ENCODE measurements at regions not wholly inside any gene's neighbourhood (a gene's known extent, or its start where the extent isn't known, plus 50 kb on each side); places are given as distances from the start of the nearest gene placed in this dataset.

- DNase-seq, result no peak
These were observed 53.8 kb upstream of the RANBP3L start for GRCh38 chr5:36355516-36355915.

- no peak for DNase-seq
These were observed 55.2 kb upstream of the RANBP3L start for GRCh38 chr5:36356915-36357314.

GRCh38 chr5:36357391-36357975 is 55.8 kb upstream of the RANBP3L start:
- DNase-seq, result no peak

- no peak for DNase-seq
These were observed 57.6 kb upstream of the RANBP3L start for GRCh38 chr5:36359267-36359666.

- no peak for DNase-seq
These were observed 58.6 kb upstream of the RANBP3L start for GRCh38 chr5:36360307-36360706.

- DNase-seq, result no peak
These were observed 61.4 kb upstream of the RANBP3L start for GRCh38 chr5:36363101-36363500.

- DNase-seq, result peak; percentile 3 to 20
These were observed 62.0 kb upstream of the RANBP3L start for GRCh38 chr5:36363744-36364143.

GRCh38 chr5:36364473-36364872 is 62.8 kb upstream of the RANBP3L start:
- DNase-seq, result no peak

GRCh38 chr5:36365896-36366295 is 64.2 kb upstream of the RANBP3L start:
- no peak for DNase-seq

GRCh38 chr5:36366883-36367282 is 65.2 kb upstream of the RANBP3L start:
- DNase-seq, result no peak

GRCh38 chr5:36367524-36367923 is 65.8 kb upstream of the RANBP3L start:
- DNase-seq, result no peak

GRCh38 chr5:36369219-36369690 is 67.6 kb upstream of the RANBP3L start:
- DNase-seq, result no peak

- no peak for DNase-seq
These were observed 68.4 kb upstream of the RANBP3L start for GRCh38 chr5:36370073-36370472.

GRCh38 chr5:36371366-36371765 is 69.7 kb upstream of the RANBP3L start:
- no peak for DNase-seq

GRCh38 chr5:36373527-36374086 is 71.9 kb upstream of the RANBP3L start:
- peak; percentile 92 to 94 for DNase-seq

GRCh38 chr5:36374266-36374862 is 72.7 kb upstream of the RANBP3L start:
- DNase-seq, result peak in 1 of 2 donors; percentile 15

- no peak for DNase-seq
These were observed 75.5 kb upstream of the RANBP3L start for GRCh38 chr5:36377192-36377591.

- no peak for DNase-seq
These were observed 76.8 kb upstream of the RANBP3L start for GRCh38 chr5:36378551-36378950.

GRCh38 chr5:36382890-36383289 is 81.2 kb upstream of the RANBP3L start:
- DNase-seq, result no peak

GRCh38 chr5:36383942-36384341 is 82.2 kb upstream of the RANBP3L start:
- no peak for DNase-seq

GRCh38 chr5:36384845-36385244 is 83.1 kb upstream of the RANBP3L start:
- no peak for DNase-seq

- DNase-seq, result no peak
These were observed 83.8 kb upstream of the RANBP3L start for GRCh38 chr5:36385495-36385894.

- no peak for DNase-seq
These were observed 86.6 kb upstream of the RANBP3L start for GRCh38 chr5:36388288-36388687.

GRCh38 chr5:36389245-36389644 is 87.5 kb upstream of the RANBP3L start:
- peak; percentile 72 to 74 for DNase-seq

All from inflammatory macrophage (primary cell).